ENCODE measurements at regions not wholly inside any gene's neighbourhood (a gene's known extent, or its start where the extent isn't known, plus 50 kb on each side); places are given as distances from the start of the nearest gene placed in this dataset.
A peak's percentile ranks its signal among the peaks of the same experiment; 100 is the strongest.

DNA sequence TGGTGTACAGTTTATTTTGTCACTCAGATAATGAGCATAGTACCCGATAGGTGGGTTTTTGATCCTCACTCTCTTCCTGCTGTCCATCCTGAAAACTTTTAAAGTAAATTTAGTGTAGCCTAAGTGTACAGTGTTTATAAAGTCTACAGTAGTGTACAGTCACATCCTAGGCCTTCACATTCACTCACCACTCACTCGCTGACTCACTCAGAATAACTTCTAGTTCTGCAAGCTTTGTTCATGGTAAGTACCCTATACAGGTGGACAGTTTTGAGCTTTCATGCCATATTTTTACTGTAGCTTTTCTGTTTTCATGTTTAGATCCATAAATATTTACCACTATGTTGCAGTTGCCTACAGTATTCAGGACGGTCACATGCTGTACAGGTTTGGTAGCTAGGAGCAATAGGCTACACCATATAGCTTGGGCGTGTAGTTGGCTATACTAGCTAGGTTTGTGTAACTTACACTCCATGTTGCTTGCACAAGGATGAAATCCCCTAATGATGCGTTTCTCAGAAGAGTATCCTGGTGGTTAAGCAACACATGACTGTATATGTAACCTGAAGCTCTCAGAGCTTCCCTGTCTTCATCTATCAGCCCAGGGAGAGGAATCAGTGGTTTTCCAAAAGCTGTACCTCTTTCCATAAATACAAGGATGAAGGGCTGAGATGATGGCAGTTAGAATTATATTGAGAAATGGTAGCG, 87.6 kb upstream of the SLC25A26 start:
- peak; percentile 52 for DNase-seq (ENCODE audit: low read depth, low spot score)
- Histone ChIP-seq H3K27ac (ENCODE audit: low read depth, low read length) (peak overlapping the region; percentile 42), H3K4me3 (ENCODE audit: low read depth, low read length) (no peak overlapping the region), H3K27me3 (ENCODE audit: control insufficient read depth, insufficient read depth, low read length) (no peaks in the 10 kb centered on the region), H3K9me3 (ENCODE audit: control insufficient read depth, insufficient read depth, low read length) (no peaks in the 10 kb centered on the region)
- ChIA-PET CTCF (no interaction called here), POLR2A (interaction anchor here (0.6 kb wide), 1 partner anchor 350 kb away, joined by 3 read pairs; no protein-coding TSS in a partner anchor)
- TF ChIP-seq, protein P1, sequence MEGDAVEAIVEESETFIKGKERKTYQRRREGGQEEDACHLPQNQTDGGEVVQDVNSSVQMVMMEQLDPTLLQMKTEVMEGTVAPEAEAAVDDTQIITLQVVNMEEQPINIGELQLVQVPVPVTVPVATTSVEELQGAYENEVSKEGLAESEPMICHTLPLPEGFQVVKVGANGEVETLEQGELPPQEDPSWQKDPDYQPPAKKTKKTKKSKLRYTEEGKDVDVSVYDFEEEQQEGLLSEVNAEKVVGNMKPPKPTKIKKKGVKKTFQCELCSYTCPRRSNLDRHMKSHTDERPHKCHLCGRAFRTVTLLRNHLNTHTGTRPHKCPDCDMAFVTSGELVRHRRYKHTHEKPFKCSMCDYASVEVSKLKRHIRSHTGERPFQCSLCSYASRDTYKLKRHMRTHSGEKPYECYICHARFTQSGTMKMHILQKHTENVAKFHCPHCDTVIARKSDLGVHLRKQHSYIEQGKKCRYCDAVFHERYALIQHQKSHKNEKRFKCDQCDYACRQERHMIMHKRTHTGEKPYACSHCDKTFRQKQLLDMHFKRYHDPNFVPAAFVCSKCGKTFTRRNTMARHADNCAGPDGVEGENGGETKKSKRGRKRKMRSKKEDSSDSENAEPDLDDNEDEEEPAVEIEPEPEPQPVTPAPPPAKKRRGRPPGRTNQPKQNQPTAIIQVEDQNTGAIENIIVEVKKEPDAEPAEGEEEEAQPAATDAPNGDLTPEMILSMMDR (IDR thresholded peaks at IDR 0.05; ENCODE audit: low read depth, low read length) = no peak

DNA sequence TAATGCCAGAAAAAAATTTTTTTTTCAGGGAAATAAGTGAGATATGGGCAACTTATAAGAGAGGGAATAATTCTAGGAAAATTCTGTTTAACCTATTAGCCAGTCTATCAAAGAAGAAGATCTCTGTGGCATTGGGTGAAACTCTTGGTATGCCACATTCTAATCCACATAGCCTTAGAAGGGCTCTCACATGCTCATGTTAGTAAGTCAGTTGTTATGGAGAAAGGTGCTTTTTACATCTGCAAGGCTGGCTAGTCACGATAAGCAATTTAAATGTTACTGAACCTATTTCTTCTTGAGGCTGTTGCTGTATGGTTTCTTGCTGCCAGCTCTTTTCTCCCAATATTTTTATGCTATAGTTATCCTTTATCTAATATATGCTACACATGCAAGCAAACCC, 89.9 kb upstream of the MAGI1 start:
- Histone ChIP-seq H3K27me3 (ENCODE audit: control insufficient read depth, insufficient read depth, low read length) (no peaks in the 10 kb centered on the region), H3K9me3 (ENCODE audit: control insufficient read depth, insufficient read depth, low read length) (no peaks in the 10 kb centered on the region), H3K4me3 (ENCODE audit: low read depth, low read length) (no peak overlapping the region), H3K27ac (ENCODE audit: low read depth, low read length) (no peak overlapping the region)
- POLR2A ChIA-PET = no interaction called here
- TF ChIP-seq, protein P1 (IDR thresholded peaks at IDR 0.05; ENCODE audit: low read depth, low read length) = no peak
- DNase-seq (ENCODE audit: low read depth, low spot score) = no peak
- CTCF ChIA-PET = interaction anchor here (0.6 to 1.2 kb wide), 2 partner anchors 9 to 69 kb away, joined by 4 to 7 read pairs; no protein-coding TSS in a partner anchor

DNA sequence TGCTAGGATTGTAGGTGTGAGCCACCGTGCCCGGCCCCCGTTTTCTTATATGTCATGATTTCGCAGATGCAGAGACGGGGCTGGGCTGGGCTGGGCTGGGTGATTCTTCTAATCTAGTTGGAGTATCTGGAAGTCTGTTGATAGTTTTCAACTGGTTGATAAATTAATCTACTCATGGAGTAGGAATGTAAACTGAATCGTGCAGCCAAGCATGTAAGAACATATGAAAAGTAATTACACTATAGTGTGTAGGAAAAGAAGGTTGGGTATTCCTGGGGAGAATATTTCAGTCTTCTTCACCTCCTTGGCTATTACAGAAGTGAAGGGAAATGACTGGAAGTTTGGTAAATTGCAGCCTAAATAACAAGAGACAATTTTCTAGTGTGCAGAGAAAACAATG, 82.6 kb upstream of the MAGI1 start:
- TF ChIP-seq, protein P1 (IDR thresholded peaks at IDR 0.05; ENCODE audit: low read depth, low read length) = no peak
- CTCF ChIA-PET = no interaction called here
- H3K9me3 ChIP-seq (ENCODE audit: control insufficient read depth, insufficient read depth, low read length) = no peaks in the 10 kb centered on the region
- POLR2A ChIA-PET = no interaction called here
- H3K27me3 ChIP-seq (ENCODE audit: control insufficient read depth, insufficient read depth, low read length) = no peaks in the 10 kb centered on the region
- no peak overlapping the region for H3K4me3 ChIP-seq (ENCODE audit: low read depth, low read length)
- peak overlapping the region; percentile 24 for H3K27ac ChIP-seq (ENCODE audit: low read depth, low read length)
- DNase-seq (ENCODE audit: low read depth, low spot score) = peak; percentile 48

DNA sequence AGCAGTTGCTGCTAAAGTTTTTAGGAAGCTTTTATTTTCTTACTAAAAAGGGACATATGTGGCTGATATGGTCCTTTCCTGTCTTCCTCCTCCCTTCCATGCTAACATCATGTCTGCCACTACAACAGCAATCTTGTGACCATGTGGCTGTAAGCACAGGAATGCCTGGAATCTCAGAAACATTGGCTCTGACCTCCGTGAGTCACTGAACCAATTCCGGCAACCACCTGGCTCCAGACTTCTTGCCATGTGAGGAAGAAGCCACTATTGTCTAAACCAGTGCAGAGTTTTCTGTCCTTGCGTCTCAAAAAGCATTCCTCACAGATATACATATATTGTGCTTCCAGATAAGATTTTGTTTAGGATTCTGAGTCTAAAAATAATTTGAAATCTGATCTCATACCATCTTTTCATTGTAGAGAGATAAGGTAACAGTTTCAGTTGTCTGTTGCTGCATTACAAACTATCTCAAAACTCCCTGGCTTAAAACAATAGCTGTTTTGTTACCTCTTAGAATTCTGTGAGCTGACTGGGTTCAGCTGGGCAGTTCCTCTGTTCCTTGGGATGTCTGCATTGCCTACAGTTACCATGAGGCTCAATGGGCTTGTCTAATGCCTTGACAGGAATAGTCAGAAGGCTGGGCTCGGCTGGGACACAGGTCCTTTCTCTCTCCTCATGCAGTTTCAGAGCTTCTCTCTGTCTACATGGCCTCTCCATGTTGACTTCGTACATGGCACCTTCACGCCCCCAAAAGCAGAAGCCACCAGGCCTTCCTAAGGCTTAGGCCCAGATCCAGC, 77.3 kb upstream of the MAGI1 start:
- Histone ChIP-seq H3K4me3 (ENCODE audit: low read depth, low read length) (no peak overlapping the region), H3K9me3 (ENCODE audit: control insufficient read depth, insufficient read depth, low read length) (no peaks in the 10 kb centered on the region), H3K27me3 (ENCODE audit: control insufficient read depth, insufficient read depth, low read length) (no peaks in the 10 kb centered on the region), H3K27ac (ENCODE audit: low read depth, low read length) (peak overlapping the region; percentile 98)
- POLR2A ChIA-PET = interaction anchor here (1.7 kb wide), 1 partner anchor 18 kb away, joined by 5 read pairs; no protein-coding TSS in a partner anchor
- TF ChIP-seq, protein P1 (IDR thresholded peaks at IDR 0.05; ENCODE audit: low read depth, low read length) = no peak
- DNase-seq (ENCODE audit: low read depth, low spot score) = peak; percentile 93
- CTCF ChIA-PET = interaction anchor here (0.5 kb wide), 1 partner anchor 50 kb away, joined by 3 read pairs; no protein-coding TSS in a partner anchor

DNA sequence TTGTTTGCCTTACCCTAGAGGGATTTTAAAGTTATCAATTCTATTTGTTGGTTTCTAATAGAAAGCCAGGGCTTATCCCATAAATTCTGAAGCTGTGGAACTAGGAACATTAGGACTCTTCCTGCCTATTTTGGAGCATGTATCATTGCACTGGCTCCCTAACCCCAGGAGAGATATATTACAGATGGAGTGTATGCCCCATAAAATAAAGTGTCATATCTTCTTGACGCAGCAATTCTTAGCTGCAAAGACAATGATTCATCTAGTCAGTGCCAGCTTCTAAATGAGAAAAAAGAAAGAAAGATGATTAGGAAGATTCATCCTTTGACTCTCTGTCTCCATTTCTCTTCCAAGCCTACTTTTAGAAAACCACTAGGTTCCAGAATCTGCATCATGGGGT, 74.8 kb upstream of the MAGI1 start:
- CTCF ChIA-PET = no interaction called here
- Histone ChIP-seq H3K27me3 (ENCODE audit: control insufficient read depth, insufficient read depth, low read length) (no peaks in the 10 kb centered on the region), H3K9me3 (ENCODE audit: control insufficient read depth, insufficient read depth, low read length) (no peaks in the 10 kb centered on the region), H3K27ac (ENCODE audit: low read depth, low read length) (no peak overlapping the region), H3K4me3 (ENCODE audit: low read depth, low read length) (no peak overlapping the region)
- TF ChIP-seq, protein P1 (IDR thresholded peaks at IDR 0.05; ENCODE audit: low read depth, low read length) = no peak
- POLR2A ChIA-PET = no interaction called here
- DNase-seq (ENCODE audit: low read depth, low spot score) = no peak
